ENCODE measurements at regions not wholly inside any gene's neighbourhood (a gene's known extent, or its start where the extent isn't known, plus 50 kb on each side); places are given as distances from the start of the nearest gene placed in this dataset.

DNA sequence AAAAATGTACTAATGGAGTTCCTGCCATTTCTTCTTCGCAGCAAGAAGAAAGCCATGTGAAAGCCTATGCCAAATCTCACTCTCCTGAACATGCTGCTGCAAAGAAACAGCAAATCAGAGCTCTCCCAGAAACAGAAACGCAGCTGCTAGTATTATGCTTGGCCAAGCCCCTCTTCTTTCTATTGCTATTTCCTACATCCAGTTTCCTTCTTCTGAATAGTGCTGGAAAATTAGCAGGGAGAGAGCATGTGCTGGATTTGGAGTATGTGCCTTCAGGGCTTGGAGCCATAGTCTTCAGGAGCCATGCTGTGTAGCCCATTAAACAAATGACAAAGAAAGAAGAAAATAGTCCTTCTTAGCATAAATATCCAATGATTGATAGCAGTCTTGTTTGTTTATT is 852.0 kb upstream of the PHF14 start:
- no peaks in the 10 kb centered on the region for H3K4me1 ChIP-seq
- no peak overlapping the region for H3K27ac ChIP-seq
- intact Hi-C loops (cut with DNase I), result no loop called here
- 55 to 70% methylated on average over 2 of the region's 2 CpGs for WGBS, 2 donors
- H3K4me3 ChIP-seq, result no peak overlapping the region
- no peak for DNase-seq
- no peaks in the 10 kb centered on the region for H3K27me3 ChIP-seq
- no peaks in the 10 kb centered on the region for H3K36me3 ChIP-seq (replicated peaks in 1 of 2; ENCODE audit: insufficient read depth in 1 of 2, low read depth in 2 of 2)
- TF ChIP-seq POLR2A (IDR thresholded peaks at IDR 0.05), result no peak
- TF ChIP-seq, protein P1, sequence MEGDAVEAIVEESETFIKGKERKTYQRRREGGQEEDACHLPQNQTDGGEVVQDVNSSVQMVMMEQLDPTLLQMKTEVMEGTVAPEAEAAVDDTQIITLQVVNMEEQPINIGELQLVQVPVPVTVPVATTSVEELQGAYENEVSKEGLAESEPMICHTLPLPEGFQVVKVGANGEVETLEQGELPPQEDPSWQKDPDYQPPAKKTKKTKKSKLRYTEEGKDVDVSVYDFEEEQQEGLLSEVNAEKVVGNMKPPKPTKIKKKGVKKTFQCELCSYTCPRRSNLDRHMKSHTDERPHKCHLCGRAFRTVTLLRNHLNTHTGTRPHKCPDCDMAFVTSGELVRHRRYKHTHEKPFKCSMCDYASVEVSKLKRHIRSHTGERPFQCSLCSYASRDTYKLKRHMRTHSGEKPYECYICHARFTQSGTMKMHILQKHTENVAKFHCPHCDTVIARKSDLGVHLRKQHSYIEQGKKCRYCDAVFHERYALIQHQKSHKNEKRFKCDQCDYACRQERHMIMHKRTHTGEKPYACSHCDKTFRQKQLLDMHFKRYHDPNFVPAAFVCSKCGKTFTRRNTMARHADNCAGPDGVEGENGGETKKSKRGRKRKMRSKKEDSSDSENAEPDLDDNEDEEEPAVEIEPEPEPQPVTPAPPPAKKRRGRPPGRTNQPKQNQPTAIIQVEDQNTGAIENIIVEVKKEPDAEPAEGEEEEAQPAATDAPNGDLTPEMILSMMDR (IDR thresholded peaks at IDR 0.05), result no peak
- no peaks in the 10 kb centered on the region for H3K9me3 ChIP-seq
- ATAC-seq, result no peak

DNA sequence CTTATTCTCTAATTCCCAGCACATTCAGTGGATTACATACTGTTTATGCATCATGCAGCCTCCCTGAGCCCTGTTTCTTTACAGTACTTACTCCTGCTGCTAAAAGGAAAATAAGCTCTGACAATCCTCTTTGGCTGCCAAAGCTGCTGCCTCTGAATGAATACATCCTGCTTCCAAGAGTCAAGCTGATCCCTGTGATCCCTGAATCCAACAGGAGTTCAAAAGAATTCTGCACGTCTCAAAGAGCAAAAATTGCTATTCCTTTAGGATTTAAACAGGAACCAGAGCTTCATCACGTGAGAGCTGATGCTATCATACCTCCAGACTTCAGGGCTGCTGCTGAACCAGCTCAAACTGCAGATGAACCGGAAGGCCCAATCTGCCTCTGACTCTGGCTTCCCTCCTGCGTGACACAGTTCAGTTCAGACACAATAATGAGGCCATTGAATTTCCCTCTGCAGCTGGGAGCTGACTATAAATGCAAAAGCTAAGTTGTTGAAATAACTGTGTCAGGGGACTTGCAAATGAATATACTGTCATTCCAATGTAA is 851.0 kb upstream of the PHF14 start:
- 43 to 57% methylated on average over 4 of the region's 4 CpGs for WGBS, 2 donors
- peak in 1 of 4 donors; percentile 3 for DNase-seq
- Histone ChIP-seq H3K4me1 (no peaks in the 10 kb centered on the region), H3K27ac (no peak overlapping the region), H3K4me3 (no peak overlapping the region), H3K9me3 (no peaks in the 10 kb centered on the region), H3K36me3 (replicated peaks in 1 of 2; ENCODE audit: insufficient read depth in 1 of 2, low read depth in 2 of 2) (no peaks in the 10 kb centered on the region), H3K27me3 (no peaks in the 10 kb centered on the region)
- TF ChIP-seq, protein P1 (IDR thresholded peaks at IDR 0.05), result no peak
- TF ChIP-seq POLR2A (IDR thresholded peaks at IDR 0.05), result no peak
- peak; percentile 40 for ATAC-seq
- intact Hi-C loops (cut with DNase I), result no loop called here

DNA sequence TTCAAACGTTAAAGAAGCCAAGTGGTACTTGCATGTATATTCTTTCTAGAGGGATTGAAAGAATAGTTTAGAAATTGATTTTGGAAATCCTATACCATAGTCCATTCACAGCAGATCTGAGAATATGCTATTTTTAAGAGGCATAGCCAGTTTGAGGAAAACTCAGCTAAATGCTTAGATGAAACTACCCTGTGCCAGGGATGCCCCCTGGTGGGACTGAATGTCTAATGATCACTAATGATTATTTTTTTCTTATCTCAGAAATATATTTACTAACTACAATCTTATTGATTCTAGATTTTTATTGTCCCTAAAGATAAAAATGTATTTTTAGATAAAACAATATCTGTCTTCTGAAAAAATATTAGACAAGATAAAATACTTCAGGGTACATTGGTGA is 844.9 kb upstream of the PHF14 start:
- WGBS, 2 donors, result 14 to 33% methylated on average over 1 of the region's 1 CpG
- Histone ChIP-seq H3K4me1 (no peaks in the 10 kb centered on the region), H3K9me3 (no peaks in the 10 kb centered on the region), H3K27ac (no peak overlapping the region), H3K27me3 (no peaks in the 10 kb centered on the region), H3K4me3 (no peak overlapping the region), H3K36me3 (replicated peaks in 1 of 2; ENCODE audit: insufficient read depth in 1 of 2, low read depth in 2 of 2) (no peaks in the 10 kb centered on the region)
- ATAC-seq (no peak), DNase-seq (peak in 2 of 4 donors; percentile 13 to 50)
- intact Hi-C loops (cut with DNase I), result no loop called here
- TF ChIP-seq, protein P1 (IDR thresholded peaks at IDR 0.05), result peak in 5 of 7 experiments; percentile 27 to 53 (median 30)
- TF ChIP-seq POLR2A (IDR thresholded peaks at IDR 0.05), result no peak

DNA sequence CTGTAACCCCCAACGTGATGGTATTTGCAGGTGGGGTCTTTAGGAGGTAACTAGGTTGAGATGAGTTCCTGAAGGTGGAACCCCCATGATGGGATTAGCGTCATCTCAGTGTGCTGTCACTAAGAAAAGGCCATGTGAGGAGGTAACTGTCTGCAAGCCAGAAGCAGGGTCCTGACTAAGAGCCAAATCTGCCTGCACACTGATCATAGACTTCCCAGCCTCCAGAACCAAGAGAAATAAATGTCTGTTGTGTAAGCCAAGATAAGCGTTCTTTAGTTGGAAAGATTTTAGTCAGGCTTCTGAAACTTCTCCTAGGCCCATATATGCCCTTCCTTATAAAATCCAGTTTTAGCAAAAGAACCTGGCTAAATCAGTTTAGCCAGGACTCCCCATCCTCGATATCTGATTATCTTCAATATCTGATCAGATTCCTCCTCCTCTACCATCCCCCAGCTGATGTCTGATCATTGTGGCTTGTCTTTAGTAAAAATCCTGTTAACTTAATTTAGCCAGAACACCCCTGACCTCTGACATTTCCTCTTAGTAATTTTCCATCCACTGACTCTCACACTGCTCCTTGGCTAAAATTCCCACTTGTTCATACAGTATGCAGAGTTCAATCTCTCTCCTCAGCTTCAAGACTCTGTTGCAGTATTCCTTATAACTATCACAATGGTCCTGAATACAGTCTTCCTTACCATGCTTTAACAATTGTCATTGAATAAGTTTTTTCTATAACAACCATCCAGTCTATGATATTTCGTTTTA is 835.4 kb upstream of the PHF14 start:
- TF ChIP-seq, protein P1 (IDR thresholded peaks at IDR 0.05), result no peak
- no peak for TF ChIP-seq POLR2A (IDR thresholded peaks at IDR 0.05)
- no peaks in the 10 kb centered on the region for H3K9me3 ChIP-seq
- intact Hi-C loops (cut with DNase I), result no loop called here
- DNase-seq (no peak), ATAC-seq (no peak)
- H3K4me1 ChIP-seq, result no peaks in the 10 kb centered on the region
- no peaks in the 10 kb centered on the region for H3K36me3 ChIP-seq (replicated peaks in 1 of 2; ENCODE audit: insufficient read depth in 1 of 2, low read depth in 2 of 2)
- no peak overlapping the region for H3K4me3 ChIP-seq
- 68 to 72% methylated on average over 5 of the region's 5 CpGs for WGBS, 2 donors
- H3K27me3 ChIP-seq, result no peaks in the 10 kb centered on the region
- no peak overlapping the region for H3K27ac ChIP-seq

DNA sequence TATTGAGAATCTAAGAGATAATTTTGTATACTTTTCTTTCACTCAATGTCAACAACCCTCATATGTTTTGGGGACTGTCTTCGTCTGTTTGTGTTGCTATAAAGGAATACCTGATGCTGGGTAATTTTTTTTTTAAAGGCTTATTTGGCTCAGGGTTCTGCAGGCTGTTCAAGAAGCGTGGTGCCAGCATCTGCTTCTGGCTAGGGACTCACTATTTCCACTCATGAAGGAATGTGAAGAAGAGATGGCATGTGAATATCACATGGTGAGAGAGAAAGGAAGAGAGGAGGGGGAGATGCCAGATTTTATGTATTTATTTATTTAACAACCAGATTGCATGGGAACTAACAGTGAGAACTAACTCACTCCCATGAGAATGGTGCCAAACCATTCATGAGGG is 827.4 kb upstream of the PHF14 start:
- Histone ChIP-seq H3K36me3 (replicated peaks in 1 of 2; ENCODE audit: insufficient read depth in 1 of 2, low read depth in 2 of 2) (no peaks in the 10 kb centered on the region), H3K27me3 (no peaks in the 10 kb centered on the region), H3K9me3 (no peaks in the 10 kb centered on the region), H3K4me1 (no peaks in the 10 kb centered on the region), H3K27ac (no peak overlapping the region), H3K4me3 (no peak overlapping the region)
- no peak for ATAC-seq
- TF ChIP-seq, protein P1 (IDR thresholded peaks at IDR 0.05), result no peak
- TF ChIP-seq POLR2A (IDR thresholded peaks at IDR 0.05), result no peak
- intact Hi-C loops (cut with DNase I), result no loop called here
- WGBS, 2 donors, result 62 to 67% methylated on average over 2 of the region's 2 CpGs
- no peak for DNase-seq
